ENCODE measurements at regions not wholly inside any gene's neighbourhood (a gene's known extent, or its start where the extent isn't known, plus 50 kb on each side); places are given as distances from the start of the nearest gene placed in this dataset.
"Not testable (repeated sequence)": the region's sequence is repeated elsewhere in the genome, so short reads cannot be mapped to it uniquely, and the experiment has no call there.

- H3K27me3 ChIP-seq (ENCODE audit: control insufficient read depth, insufficient read depth, low read length): no peaks in the 10 kb centered on the region
- no peak overlapping the region for H3K4me3 ChIP-seq (ENCODE audit: low read length)
- H3K36me3 ChIP-seq (ENCODE audit: control insufficient read depth, insufficient read depth, low read length): no peaks in the 10 kb centered on the region
- H3K4me1 ChIP-seq (ENCODE audit: control insufficient read depth, insufficient read depth, low read length): no peaks in the 10 kb centered on the region
- H3K9ac ChIP-seq (ENCODE audit: low read length): no peak overlapping the region
- H3K27ac ChIP-seq (ENCODE audit: low read depth, low read length): no peak overlapping the region
Observed at GRCh38 chr7:84877943-84878570, 308.8 kb downstream of the SEMA3D start.

- H3K9ac ChIP-seq (ENCODE audit: low read length): no peak overlapping the region
- H3K4me1 ChIP-seq (ENCODE audit: control insufficient read depth, insufficient read depth, low read length): no peaks in the 10 kb centered on the region
- H3K4me3 ChIP-seq (ENCODE audit: low read length): no peak overlapping the region
- no peaks in the 10 kb centered on the region for H3K27me3 ChIP-seq (ENCODE audit: control insufficient read depth, insufficient read depth, low read length)
- H3K27ac ChIP-seq (ENCODE audit: low read depth, low read length): no peak overlapping the region
- H3K36me3 ChIP-seq (ENCODE audit: control insufficient read depth, insufficient read depth, low read length): no peaks in the 10 kb centered on the region
Observed at GRCh38 chr7:84876061-84876821, 310.6 kb downstream of the SEMA3D start.

GRCh38 chr7:84865560-84865959 is 321.3 kb downstream of the SEMA3D start:
- H3K27me3 ChIP-seq (ENCODE audit: control insufficient read depth, insufficient read depth, low read length): no peaks in the 10 kb centered on the region
- no peak overlapping the region for H3K4me3 ChIP-seq (ENCODE audit: low read length)
- H3K9ac ChIP-seq (ENCODE audit: low read length): no peak overlapping the region
- H3K4me1 ChIP-seq (ENCODE audit: control insufficient read depth, insufficient read depth, low read length): no peaks in the 10 kb centered on the region
- no peaks in the 10 kb centered on the region for H3K36me3 ChIP-seq (ENCODE audit: control insufficient read depth, insufficient read depth, low read length)
- H3K27ac ChIP-seq (ENCODE audit: low read depth, low read length): no peak overlapping the region

- H3K36me3 ChIP-seq (ENCODE audit: control insufficient read depth, insufficient read depth, low read length): no peaks in the 10 kb centered on the region
- H3K4me1 ChIP-seq (ENCODE audit: control insufficient read depth, insufficient read depth, low read length): no peaks in the 10 kb centered on the region
- H3K27me3 ChIP-seq (ENCODE audit: control insufficient read depth, insufficient read depth, low read length): no peaks in the 10 kb centered on the region
- H3K9ac ChIP-seq (ENCODE audit: low read length): no peak overlapping the region
- H3K4me3 ChIP-seq (ENCODE audit: low read length): no peak overlapping the region
- H3K27ac ChIP-seq (ENCODE audit: low read depth, low read length): no peak overlapping the region
Observed at GRCh38 chr7:84857336-84857735, 329.5 kb downstream of the SEMA3D start.

GRCh38 chr7:84855758-84856157 is 331.1 kb downstream of the SEMA3D start:
- H3K9ac ChIP-seq (ENCODE audit: low read length): no peak overlapping the region
- H3K4me1 ChIP-seq (ENCODE audit: control insufficient read depth, insufficient read depth, low read length): no peaks in the 10 kb centered on the region
- no peaks in the 10 kb centered on the region for H3K36me3 ChIP-seq (ENCODE audit: control insufficient read depth, insufficient read depth, low read length)
- no peak overlapping the region for H3K4me3 ChIP-seq (ENCODE audit: low read length)
- H3K27me3 ChIP-seq (ENCODE audit: control insufficient read depth, insufficient read depth, low read length): no peaks in the 10 kb centered on the region
- H3K27ac ChIP-seq (ENCODE audit: low read depth, low read length): no peak overlapping the region

- not testable (repeated sequence) for H3K27ac ChIP-seq (ENCODE audit: low read depth, low read length); H3K9ac ChIP-seq (ENCODE audit: low read length); H3K27me3 ChIP-seq (ENCODE audit: control insufficient read depth, insufficient read depth, low read length); H3K4me3 ChIP-seq (ENCODE audit: low read length); H3K36me3 ChIP-seq (ENCODE audit: control insufficient read depth, insufficient read depth, low read length); H3K4me1 ChIP-seq (ENCODE audit: control insufficient read depth, insufficient read depth, low read length)
Observed at GRCh38 chr7:84848974-84849372, 337.9 kb downstream of the SEMA3D start.

GRCh38 chr7:84848219-84848973 is 338.5 kb downstream of the SEMA3D start:
- Histone ChIP-seq H3K27me3 (ENCODE audit: control insufficient read depth, insufficient read depth, low read length) (no peaks in the 10 kb centered on the region), H3K27ac (ENCODE audit: low read depth, low read length) (no peak overlapping the region), H3K4me3 (ENCODE audit: low read length) (no peak overlapping the region), H3K4me1 (ENCODE audit: control insufficient read depth, insufficient read depth, low read length) (no peaks in the 10 kb centered on the region), H3K36me3 (ENCODE audit: control insufficient read depth, insufficient read depth, low read length) (no peaks in the 10 kb centered on the region), H3K9ac (ENCODE audit: low read length) (no peak overlapping the region)

- no peaks in the 10 kb centered on the region for H3K4me1 ChIP-seq (ENCODE audit: control insufficient read depth, insufficient read depth, low read length)
- no peak overlapping the region for H3K4me3 ChIP-seq (ENCODE audit: low read length)
- no peak overlapping the region for H3K9ac ChIP-seq (ENCODE audit: low read length)
- H3K27me3 ChIP-seq (ENCODE audit: control insufficient read depth, insufficient read depth, low read length): no peaks in the 10 kb centered on the region
- H3K36me3 ChIP-seq (ENCODE audit: control insufficient read depth, insufficient read depth, low read length): no peaks in the 10 kb centered on the region
- H3K27ac ChIP-seq (ENCODE audit: low read depth, low read length): no peak overlapping the region
Observed at GRCh38 chr7:84847790-84848189, 339.1 kb downstream of the SEMA3D start.

GRCh38 chr7:84847038-84847437 is 339.8 kb downstream of the SEMA3D start:
- Histone ChIP-seq H3K4me1 (ENCODE audit: control insufficient read depth, insufficient read depth, low read length) (no peaks in the 10 kb centered on the region), H3K27ac (ENCODE audit: low read depth, low read length) (no peak overlapping the region), H3K9ac (ENCODE audit: low read length) (no peak overlapping the region), H3K36me3 (ENCODE audit: control insufficient read depth, insufficient read depth, low read length) (no peaks in the 10 kb centered on the region), H3K4me3 (ENCODE audit: low read length) (no peak overlapping the region), H3K27me3 (ENCODE audit: control insufficient read depth, insufficient read depth, low read length) (no peaks in the 10 kb centered on the region)

GRCh38 chr7:84845971-84846370 is 340.9 kb downstream of the SEMA3D start:
- no peaks in the 10 kb centered on the region for H3K4me1 ChIP-seq (ENCODE audit: control insufficient read depth, insufficient read depth, low read length)
- H3K27me3 ChIP-seq (ENCODE audit: control insufficient read depth, insufficient read depth, low read length): no peaks in the 10 kb centered on the region
- H3K36me3 ChIP-seq (ENCODE audit: control insufficient read depth, insufficient read depth, low read length): no peaks in the 10 kb centered on the region
- H3K27ac ChIP-seq (ENCODE audit: low read depth, low read length): no peak overlapping the region
- H3K4me3 ChIP-seq (ENCODE audit: low read length): no peak overlapping the region
- no peak overlapping the region for H3K9ac ChIP-seq (ENCODE audit: low read length)

GRCh38 chr7:84844771-84845170 is 342.1 kb downstream of the SEMA3D start:
- no peaks in the 10 kb centered on the region for H3K36me3 ChIP-seq (ENCODE audit: control insufficient read depth, insufficient read depth, low read length)
- H3K27ac ChIP-seq (ENCODE audit: low read depth, low read length): no peak overlapping the region
- H3K27me3 ChIP-seq (ENCODE audit: control insufficient read depth, insufficient read depth, low read length): no peaks in the 10 kb centered on the region
- no peak overlapping the region for H3K4me3 ChIP-seq (ENCODE audit: low read length)
- H3K4me1 ChIP-seq (ENCODE audit: control insufficient read depth, insufficient read depth, low read length): no peaks in the 10 kb centered on the region
- H3K9ac ChIP-seq (ENCODE audit: low read length): no peak overlapping the region

GRCh38 chr7:84841809-84842208 is 345.0 kb downstream of the SEMA3D start:
- Histone ChIP-seq H3K27me3 (ENCODE audit: control insufficient read depth, insufficient read depth, low read length) (no peaks in the 10 kb centered on the region), H3K4me3 (ENCODE audit: low read length) (no peak overlapping the region), H3K4me1 (ENCODE audit: control insufficient read depth, insufficient read depth, low read length) (no peaks in the 10 kb centered on the region), H3K9ac (ENCODE audit: low read length) (no peak overlapping the region), H3K27ac (ENCODE audit: low read depth, low read length) (no peak overlapping the region), H3K36me3 (ENCODE audit: control insufficient read depth, insufficient read depth, low read length) (no peaks in the 10 kb centered on the region)

All from rectal smooth muscle tissue (tissue), 1 donor.